PC-9 (cell line): ENCODE measurements at regions not wholly inside any gene's neighbourhood (a gene's known extent, or its start where the extent isn't known, plus 50 kb on each side); places are given as distances from the start of the nearest gene placed in this dataset.

Experiments used
- EZH2 ChIP-seq: fragments of 200-600 bp; sonication (generic); IDR thresholded peaks from 2 replicates; pipeline ENCODE4 v1.8.0; 2017; ENCODE audit warnings: antibody characterized with exemption, low read depth
- TF ChIP-seq, protein P1 (sequence below): fragments of 200-600 bp; sonication (generic); conservative IDR thresholded peaks from 2 replicates; pipeline ENCODE4 v1.6.1; 2017; ENCODE audit warnings: mixed run types, antibody characterized with exemption, mild to moderate bottlenecking, moderate library complexity

DNA sequence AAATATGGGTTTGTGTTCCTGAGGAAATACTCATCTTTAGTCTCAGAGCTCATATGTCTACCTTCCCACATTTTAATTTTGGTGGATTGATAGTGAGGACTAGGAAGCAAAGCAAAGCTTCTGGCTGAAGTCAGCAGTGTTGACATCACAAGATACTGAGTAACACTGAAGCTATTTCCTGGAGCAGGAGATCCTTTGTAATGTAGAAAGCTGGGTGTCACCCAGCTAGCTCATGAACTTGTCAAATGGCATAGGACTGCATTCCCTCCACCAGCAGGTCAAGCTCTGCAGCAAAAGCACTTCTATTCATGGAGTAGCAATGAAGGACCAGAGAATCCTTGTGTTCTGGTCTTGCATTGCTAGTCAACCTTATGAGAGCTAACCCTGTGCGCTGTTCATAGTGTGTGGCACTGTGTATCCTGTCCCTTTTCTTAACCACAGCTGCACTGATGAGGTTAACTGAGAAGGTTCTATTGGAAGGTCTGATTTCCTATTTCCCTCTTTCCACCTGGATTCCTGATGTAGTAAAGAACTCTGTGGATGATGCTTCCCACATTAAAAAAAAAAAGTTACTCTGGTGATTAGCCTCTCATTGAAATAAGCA lies 94.8 kb upstream of the ZNF804B start:
- TF ChIP-seq, protein P1, sequence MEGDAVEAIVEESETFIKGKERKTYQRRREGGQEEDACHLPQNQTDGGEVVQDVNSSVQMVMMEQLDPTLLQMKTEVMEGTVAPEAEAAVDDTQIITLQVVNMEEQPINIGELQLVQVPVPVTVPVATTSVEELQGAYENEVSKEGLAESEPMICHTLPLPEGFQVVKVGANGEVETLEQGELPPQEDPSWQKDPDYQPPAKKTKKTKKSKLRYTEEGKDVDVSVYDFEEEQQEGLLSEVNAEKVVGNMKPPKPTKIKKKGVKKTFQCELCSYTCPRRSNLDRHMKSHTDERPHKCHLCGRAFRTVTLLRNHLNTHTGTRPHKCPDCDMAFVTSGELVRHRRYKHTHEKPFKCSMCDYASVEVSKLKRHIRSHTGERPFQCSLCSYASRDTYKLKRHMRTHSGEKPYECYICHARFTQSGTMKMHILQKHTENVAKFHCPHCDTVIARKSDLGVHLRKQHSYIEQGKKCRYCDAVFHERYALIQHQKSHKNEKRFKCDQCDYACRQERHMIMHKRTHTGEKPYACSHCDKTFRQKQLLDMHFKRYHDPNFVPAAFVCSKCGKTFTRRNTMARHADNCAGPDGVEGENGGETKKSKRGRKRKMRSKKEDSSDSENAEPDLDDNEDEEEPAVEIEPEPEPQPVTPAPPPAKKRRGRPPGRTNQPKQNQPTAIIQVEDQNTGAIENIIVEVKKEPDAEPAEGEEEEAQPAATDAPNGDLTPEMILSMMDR = no peak
- no peak for TF ChIP-seq EZH2
